GM12878 (cell line): ENCODE measurements at regions not wholly inside any gene's neighbourhood (a gene's known extent, or its start where the extent isn't known, plus 50 kb on each side); places are given as distances from the start of the nearest gene placed in this dataset.

Experiments
- ATAC-seq: fragments of 200-7000 bp; cut with Tn5 transposase; 3 replicates; pipeline ENCODE4 v1.9.1; 2020; ENCODE audit warnings: mild to moderate bottlenecking, moderate library complexity
- BruUV-seq: library from RNA; stranded (reverse); fragments of 400-500 nt; replicated peaks from 2 replicates; lab custom pipeline; 2021; lab: Mats Ljungman, UMichigan
- CTCF ChIA-PET: fragments of 300-600 bp; sonication (Branson Sonifier 250); formaldehyde crosslinking; extraction: SDS; loops from one replicate; lab custom pipeline; 2021; ENCODE audit warnings: inconsistent platforms; lab: Yijun Ruan, JAX
- POLR2A ChIA-PET: fragments of 350-600 bp; formaldehyde crosslinking; extraction: SDS; loops from one replicate; lab custom pipeline; 2021; ENCODE audit warnings: inconsistent platforms; lab: Charles Lee
- RAD21 ChIA-PET: fragments of 300-600 bp; sonication (Branson Sonifier 250); formaldehyde crosslinking; loops from one replicate; lab custom pipeline; 2023; ENCODE audit warnings: antibody characterized with exemption; ENCODE audit not compliant: unreplicated experiment; lab: Charles Lee
- SMC1A ChIA-PET: fragments of 300-600 bp; sonication (Branson Sonifier 250); formaldehyde crosslinking; loops from one replicate; lab custom pipeline; 2023; ENCODE audit not compliant: unreplicated experiment, uncharacterized antibody; lab: Charles Lee
- DNase-seq: peaks from one replicate; pipeline ENCODE4 v3.0.0-alpha.2; 2011; ENCODE audit warnings: low read depth, low spot score
- FAIRE-seq: peaks from 3 replicates; lab custom pipeline; 2011; peaks lifted over from hg19 to GRCh38; lab: Jason Lieb, UNC
- H2AFZ ChIP-seq: 2 replicates; pipeline ENCODE4 v1.6.0; 2011; ENCODE audit warnings: low read depth, low read length, control low read depth; ENCODE audit not compliant: control insufficient read depth
- H3K27ac ChIP-seq: 2 replicates; pipeline ENCODE4 v1.5.1; 2011; ENCODE audit warnings: control low read depth; ENCODE audit not compliant: control insufficient read depth, insufficient read depth
- H3K27me3 ChIP-seq, 2 experiments: replicated peaks in 1 of 2; 2 replicates each; pipeline versions ENCODE4 v1.6.0 to v1.6.1; 2011; ENCODE audit warnings: low read length in 1 of 2; ENCODE audit not compliant: control insufficient read depth in 2 of 2, insufficient read depth in 2 of 2
- H3K36me3 ChIP-seq, 2 experiments: 2 replicates each; pipeline ENCODE4 v1.5.1; 2011; ENCODE audit warnings: low read length in 1 of 2; ENCODE audit not compliant: control insufficient read depth in 2 of 2, insufficient read depth in 2 of 2
- H3K4me1 ChIP-seq: 2 replicates; pipeline ENCODE4 v1.6.1; 2011; ENCODE audit warnings: mild to moderate bottlenecking, low read length, moderate library complexity, mixed read lengths; ENCODE audit not compliant: control insufficient read depth, insufficient read depth
- H3K4me2 ChIP-seq: 2 replicates; pipeline ENCODE4 v1.6.0; 2011; ENCODE audit warnings: control low read depth; ENCODE audit not compliant: control insufficient read depth, insufficient read depth
- H3K4me3 ChIP-seq: fragments of 200-600 bp; sonication (generic); 2 replicates; pipeline ENCODE4 v1.5.1; 2016
- H3K79me2 ChIP-seq: 2 replicates; pipeline ENCODE4 v1.6.0; 2011; ENCODE audit warnings: low read length; ENCODE audit not compliant: control insufficient read depth, insufficient read depth
- H3K9ac ChIP-seq: 2 replicates; pipeline ENCODE4 v1.8.0; 2011; ENCODE audit warnings: low read length, control low read depth, mixed read lengths; ENCODE audit not compliant: control insufficient read depth, insufficient read depth
- H3K9me3 ChIP-seq: replicated peaks from 3 replicates; pipeline ENCODE4 v1.5.1; 2011; ENCODE audit warnings: mild to moderate bottlenecking, low read length; ENCODE audit not compliant: control insufficient read depth, insufficient read depth
- H4K20me1 ChIP-seq: 2 replicates; pipeline ENCODE4 v1.6.0; 2011; ENCODE audit not compliant: control insufficient read depth, insufficient read depth
- BACH1 ChIP-seq: fragments of 450-650 bp; IDR thresholded peaks from 2 replicates; pipeline ENCODE4 v1.6.1; 2017; ENCODE audit warnings: mild to moderate bottlenecking, borderline replicate concordance
- CHD1 ChIP-seq: IDR thresholded peaks from 2 replicates; pipeline ENCODE4 v1.6.1; 2012; ENCODE audit warnings: low read depth, low read length, improper control_type of control experiment
- IKZF2 ChIP-seq, 2 experiments: fragments of 450-650 bp; IDR thresholded peaks; 2 replicates each; pipeline ENCODE4 v1.6.1; 2017; ENCODE audit warnings: mild to moderate bottlenecking in 2 of 2, moderate library complexity in 2 of 2
- KAT2A ChIP-seq: conservative IDR thresholded peaks from 2 replicates; pipeline ENCODE4 v1.6.1; 2011; ENCODE audit warnings: low read depth, low read length; ENCODE audit not compliant: control insufficient read depth
- MAX ChIP-seq: IDR thresholded peaks from 2 replicates; pipeline ENCODE4 v1.6.1; 2012; ENCODE audit warnings: low read depth, low read length, improper control_type of control experiment
- MYB ChIP-seq: fragments of 150-350 bp; IDR thresholded peaks from 2 replicates; pipeline ENCODE4 v1.6.1; 2014; ENCODE audit warnings: mild to moderate bottlenecking, low read depth, low read length, borderline replicate concordance
- ZNF592 ChIP-seq: fragments of 450-650 bp; IDR thresholded peaks from 2 replicates; pipeline ENCODE4 v1.6.1; 2017; ENCODE audit warnings: mild to moderate bottlenecking, moderate library complexity
- WGBS: methylation state at CpG from one replicate; pipeline ENCODE4 v1.1.6; 2016; ENCODE audit warnings: low lambda C conversion rate; ENCODE audit not compliant: insufficient replicate concordance, insufficient coverage; ENCODE audit errors: missing lambda C conversion rate; 5-methylcytosine and 5-hydroxymethylcytosine counted together
- in situ Hi-C: fragments of 300-500 bp; cut with MboI; formaldehyde crosslinking; loops from 9 replicates; pipeline ENCODE4 v1.14.3; 2018; ENCODE audit warnings: mixed read lengths
- intact Hi-C: fragments of 100-400 bp; cut with micrococcal nuclease; formaldehyde crosslinking; loops from one replicate; pipeline ENCODE4 v1.14.2; 2022; ENCODE audit not compliant: unreplicated experiment

GRCh38 chr6:94733066-94733465 is 844.3 kb upstream of the MANEA start:
- no peaks in the 10 kb centered on the region for H3K36me3 ChIP-seq
- FAIRE-seq (no peak), DNase-seq (no peak), ATAC-seq (no peak)
- no peak overlapping the region for H3K27ac ChIP-seq
- no peaks in the 10 kb centered on the region for H3K4me1 ChIP-seq
- TF ChIP-seq MAX (no peak), ZNF592 (no peak), KAT2A (no peak), IKZF2 (IDR thresholded peaks at IDR 0.05) (no peak), MYB (no peak), BACH1 (no peak), CHD1 (no peak)
- no peak overlapping the region for H2AFZ ChIP-seq
- POLR2A ChIA-PET: no interaction called here
- SMC1A ChIA-PET: no interaction called here
- no peaks in the 10 kb centered on the region for H3K79me2 ChIP-seq
- no peak overlapping the region for H3K4me2 ChIP-seq
- BruUV-seq: no TSS peak
- RAD21 ChIA-PET: no interaction called here
- 65% methylated on average over 7 of the region's 7 CpGs for WGBS
- CTCF ChIA-PET: no interaction called here
- no peaks in the 10 kb centered on the region for H3K27me3 ChIP-seq
- H3K9ac ChIP-seq: no peak overlapping the region
- in situ Hi-C loops (no loop called here), intact Hi-C loops (no loop called here)
- H3K9me3 ChIP-seq: no peaks in the 10 kb centered on the region
- no peaks in the 10 kb centered on the region for H4K20me1 ChIP-seq
- H3K4me3 ChIP-seq: no peak overlapping the region
